Mucosa of descending colon (tissue), 3 donors: ENCODE measurements at regions not wholly inside any gene's neighbourhood (a gene's known extent, or its start where the extent isn't known, plus 50 kb on each side); places are given as distances from the start of the nearest gene placed in this dataset.

Experiments used
- ATAC-seq: fragments of 200-7000 bp; cut with Tn5 transposase; one replicate; pipeline ENCODE4 v1.9.1; 2020; ENCODE audit warnings: mild to moderate bottlenecking, moderate library complexity
- DNase-seq, 3 donors: peaks; one replicate each; pipeline ENCODE4 v3.0.0-alpha.2; 2020
- H3K36me3 ChIP-seq: fragments of 200-600 bp; one replicate; pipeline ENCODE4 v1.8.0; 2021; ENCODE audit warnings: low read depth, mild to moderate bottlenecking
- H3K4me1 ChIP-seq: fragments of 200-600 bp; one replicate; pipeline ENCODE4 v1.8.0; 2021; ENCODE audit warnings: low read depth, mild to moderate bottlenecking
- H3K4me3 ChIP-seq: fragments of 200-600 bp; one replicate; pipeline ENCODE4 v1.8.0; 2021; ENCODE audit warnings: mild to moderate bottlenecking
- H3K9me3 ChIP-seq: fragments of 200-600 bp; one replicate; pipeline ENCODE4 v1.8.0; 2021; ENCODE audit warnings: mild to moderate bottlenecking
- CTCF ChIP-seq: fragments of 200-600 bp; IDR thresholded peaks from one replicate; pipeline ENCODE4 v1.8.0; 2022; ENCODE audit warnings: antibody characterized with exemption, mild to moderate bottlenecking
- intact Hi-C, 2 donors: fragments of 100-400 bp; cut with DNase I in 1 of 2; cut with micrococcal nuclease in 1 of 2; formaldehyde crosslinking; loops; one replicate each; pipeline versions ENCODE4 v1.11.0 to v1.11.1; 2022; cut with DNase I, micrococcal nuclease
- donor health status: DM: no; HTN: no; CAD: no; lungs with moderate emphysema.
- donor health status: DM: no; HTN: no; CAD: no.
- donor health status: DM: no; HTN: yes; CAD: no.

- DNase-seq (no peak), ATAC-seq (no peak)
- H3K9me3 ChIP-seq = no peaks in the 10 kb centered on the region
- no peak for TF ChIP-seq CTCF
- no peaks in the 10 kb centered on the region for H3K36me3 ChIP-seq
- H3K4me3 ChIP-seq = no peak overlapping the region
- intact Hi-C loops = no loop called here
- no peaks in the 10 kb centered on the region for H3K4me1 ChIP-seq
These were observed 162.0 kb downstream of the SLC4A3 start for GRCh38 chr2:219789476-219789875.

- ATAC-seq (no peak), DNase-seq (no peak)
- no peak for TF ChIP-seq CTCF
- Histone ChIP-seq H3K4me1 (no peaks in the 10 kb centered on the region), H3K9me3 (no peaks in the 10 kb centered on the region), H3K4me3 (no peak overlapping the region), H3K36me3 (no peaks in the 10 kb centered on the region)
- intact Hi-C loops = no loop called here
These were observed 165.0 kb downstream of the SLC4A3 start for GRCh38 chr2:219792446-219792845.

- H3K4me1 ChIP-seq = no peaks in the 10 kb centered on the region
- intact Hi-C loops = no loop called here
- no peak for ATAC-seq
- H3K4me3 ChIP-seq = no peak overlapping the region
- no peak for DNase-seq
- no peaks in the 10 kb centered on the region for H3K36me3 ChIP-seq
- H3K9me3 ChIP-seq = no peaks in the 10 kb centered on the region
- no peak for TF ChIP-seq CTCF
These were observed 171.0 kb downstream of the SLC4A3 start for GRCh38 chr2:219798430-219798829.

- no peaks in the 10 kb centered on the region for H3K9me3 ChIP-seq
- TF ChIP-seq CTCF = no peak
- DNase-seq (no peak), ATAC-seq (no peak)
- H3K36me3 ChIP-seq = no peaks in the 10 kb centered on the region
- H3K4me1 ChIP-seq = no peaks in the 10 kb centered on the region
- H3K4me3 ChIP-seq = no peak overlapping the region
- intact Hi-C loops = no loop called here
These were observed 175.9 kb downstream of the SLC4A3 start for GRCh38 chr2:219803294-219803693.

GRCh38 chr2:219810895-219811294 is 183.5 kb downstream of the SLC4A3 start:
- Histone ChIP-seq H3K9me3 (peaks cover 11% of the 10 kb centered on the region), H3K36me3 (no peaks in the 10 kb centered on the region), H3K4me1 (no peaks in the 10 kb centered on the region), H3K4me3 (no peak overlapping the region)
- DNase-seq = no peak
- TF ChIP-seq CTCF = no peak
- ATAC-seq = no peak
- intact Hi-C loops = no loop called here

- Histone ChIP-seq H3K4me1 (no peaks in the 10 kb centered on the region), H3K36me3 (no peaks in the 10 kb centered on the region), H3K9me3 (peaks cover 11% of the 10 kb centered on the region), H3K4me3 (no peak overlapping the region)
- no peak for TF ChIP-seq CTCF
- ATAC-seq = no peak
- intact Hi-C loops = no loop called here
- no peak for DNase-seq
These were observed 185.2 kb downstream of the SLC4A3 start for GRCh38 chr2:219812672-219813071.
